T-helper 2 cell treated with Interferon-gamma antibody and Interleukin-4, amounts not matched to agents 5 μg/mL and 100 μg/mL, for 36 hours (primary cell): ENCODE measurements at regions not wholly inside any gene's neighbourhood (a gene's known extent, or its start where the extent isn't known, plus 50 kb on each side); places are given as distances from the start of the nearest gene placed in this dataset.

Experiments used
- DNase-seq: peaks from one replicate; pipeline ENCODE4 v3.0.0; 2021; ENCODE audit warnings: low spot score
- H3K27ac Mint-ChIP-seq: one replicate; pipeline ENCODE4 v1.8.0; 2021; ENCODE audit warnings: mild to moderate bottlenecking, mixed read lengths
- H3K27me3 Mint-ChIP-seq: one replicate; pipeline ENCODE4 v1.8.0; 2021; ENCODE audit warnings: low read depth, mixed read lengths
- H3K36me3 Mint-ChIP-seq: one replicate; pipeline ENCODE4 v1.8.0; 2021; ENCODE audit warnings: low read depth, mixed read lengths
- H3K4me1 Mint-ChIP-seq: one replicate; pipeline ENCODE4 v1.8.0; 2021; ENCODE audit warnings: low read depth, mixed read lengths
- H3K4me3 Mint-ChIP-seq: one replicate; pipeline ENCODE4 v1.8.0; 2022; ENCODE audit warnings: mild to moderate bottlenecking, moderate library complexity, mixed read lengths
- H3K9me3 Mint-ChIP-seq: one replicate; pipeline ENCODE4 v1.8.0; 2021; ENCODE audit warnings: mixed read lengths

- no peak overlapping the region for H3K27ac Mint-ChIP-seq
- no peaks in the 10 kb centered on the region for H3K36me3 Mint-ChIP-seq
- no peaks in the 10 kb centered on the region for H3K27me3 Mint-ChIP-seq
- no peak overlapping the region for H3K4me3 Mint-ChIP-seq
- no peak for DNase-seq
- no peaks in the 10 kb centered on the region for H3K4me1 Mint-ChIP-seq
- H3K9me3 Mint-ChIP-seq = peaks cover 55% of the 10 kb centered on the region
These were observed 311.3 kb downstream of the FOXG1 start for GRCh38 chr14:29077916-29078315.

DNA sequence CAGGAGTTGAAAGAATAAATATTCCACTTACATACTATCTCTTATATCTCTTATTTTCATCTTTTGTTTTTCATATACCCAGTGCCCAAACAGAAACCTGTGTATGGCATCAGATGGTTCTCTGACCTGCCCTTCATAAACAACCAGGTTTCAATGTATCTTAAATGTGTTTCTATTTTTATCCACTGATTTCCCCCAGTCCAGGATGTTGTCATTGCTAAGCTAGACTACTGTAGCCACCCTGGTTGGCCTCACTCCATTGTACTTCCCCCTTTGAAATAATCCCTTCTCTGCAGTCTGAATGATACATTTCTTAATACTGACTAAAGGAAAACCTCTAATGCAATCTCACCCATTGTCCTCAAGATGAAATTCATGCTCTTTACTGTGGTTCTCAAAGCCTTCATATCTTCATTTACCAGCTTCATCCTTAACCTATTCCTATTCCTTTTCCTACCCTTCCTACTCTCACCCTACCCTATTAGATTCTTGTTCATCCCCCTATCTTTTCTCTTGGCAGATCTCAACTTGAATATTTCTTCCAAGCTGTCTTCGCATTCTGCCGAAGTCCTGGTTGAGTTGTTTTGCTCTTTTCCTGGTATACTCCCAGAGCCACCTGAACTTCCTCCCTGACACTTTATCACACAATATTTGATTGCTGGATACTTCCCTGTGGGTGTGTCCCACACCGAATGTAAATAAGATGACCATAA is 312.4 kb downstream of the FOXG1 start:
- H3K27ac Mint-ChIP-seq = no peak overlapping the region
- H3K36me3 Mint-ChIP-seq = no peaks in the 10 kb centered on the region
- H3K4me3 Mint-ChIP-seq = no peak overlapping the region
- no peak for DNase-seq
- H3K27me3 Mint-ChIP-seq = no peaks in the 10 kb centered on the region
- no peaks in the 10 kb centered on the region for H3K4me1 Mint-ChIP-seq
- H3K9me3 Mint-ChIP-seq = peaks cover 46% of the 10 kb centered on the region

- Mint-ChIP-seq H3K27me3 (no peaks in the 10 kb centered on the region), H3K27ac (no peak overlapping the region), H3K9me3 (peaks cover 36% of the 10 kb centered on the region), H3K4me1 (no peaks in the 10 kb centered on the region), H3K4me3 (no peak overlapping the region), H3K36me3 (no peaks in the 10 kb centered on the region)
- DNase-seq = no peak
These were observed 319.0 kb downstream of the FOXG1 start for GRCh38 chr14:29085546-29085945.

GRCh38 chr14:29089849-29090248 is 323.3 kb downstream of the FOXG1 start:
- Mint-ChIP-seq H3K4me1 (no peaks in the 10 kb centered on the region), H3K9me3 (peaks cover 42% of the 10 kb centered on the region), H3K27ac (no peak overlapping the region), H3K27me3 (no peaks in the 10 kb centered on the region), H3K4me3 (no peak overlapping the region), H3K36me3 (no peaks in the 10 kb centered on the region)
- no peak for DNase-seq

- Mint-ChIP-seq H3K27me3 (no peaks in the 10 kb centered on the region), H3K27ac (no peak overlapping the region), H3K9me3 (peaks cover 49% of the 10 kb centered on the region), H3K4me3 (no peak overlapping the region), H3K36me3 (no peaks in the 10 kb centered on the region), H3K4me1 (no peaks in the 10 kb centered on the region)
- no peak for DNase-seq
These were observed 325.5 kb downstream of the FOXG1 start for GRCh38 chr14:29092121-29092520.

GRCh38 chr14:29097476-29097875 is 330.9 kb downstream of the FOXG1 start:
- Mint-ChIP-seq H3K4me1 (no peaks in the 10 kb centered on the region), H3K36me3 (no peaks in the 10 kb centered on the region), H3K27ac (no peak overlapping the region), H3K4me3 (no peak overlapping the region), H3K9me3 (peaks cover 49% of the 10 kb centered on the region), H3K27me3 (no peaks in the 10 kb centered on the region)
- DNase-seq = no peak

DNA sequence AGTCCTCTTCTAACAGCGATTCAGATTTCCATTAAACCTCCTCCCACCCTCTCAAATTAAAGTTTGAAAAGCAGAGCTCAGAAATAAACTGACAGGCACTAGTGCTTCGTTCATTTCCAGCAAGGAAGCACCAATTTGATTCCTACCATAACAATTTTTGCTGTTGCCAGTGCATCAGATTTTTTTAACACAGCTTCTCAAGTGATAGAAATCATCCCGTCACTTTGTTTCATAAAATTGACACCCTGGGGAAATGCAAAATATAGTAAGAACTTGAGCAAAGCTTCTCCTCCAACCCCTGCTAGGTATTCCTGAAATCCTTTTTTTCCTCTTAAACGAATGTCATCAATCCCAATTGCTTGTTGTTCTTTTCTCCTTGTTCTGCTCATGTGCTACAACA is 332.1 kb downstream of the FOXG1 start:
- no peaks in the 10 kb centered on the region for H3K4me1 Mint-ChIP-seq
- DNase-seq = no peak
- no peaks in the 10 kb centered on the region for H3K27me3 Mint-ChIP-seq
- no peak overlapping the region for H3K27ac Mint-ChIP-seq
- no peak overlapping the region for H3K4me3 Mint-ChIP-seq
- H3K36me3 Mint-ChIP-seq = no peaks in the 10 kb centered on the region
- H3K9me3 Mint-ChIP-seq = peaks cover 52% of the 10 kb centered on the region

DNA sequence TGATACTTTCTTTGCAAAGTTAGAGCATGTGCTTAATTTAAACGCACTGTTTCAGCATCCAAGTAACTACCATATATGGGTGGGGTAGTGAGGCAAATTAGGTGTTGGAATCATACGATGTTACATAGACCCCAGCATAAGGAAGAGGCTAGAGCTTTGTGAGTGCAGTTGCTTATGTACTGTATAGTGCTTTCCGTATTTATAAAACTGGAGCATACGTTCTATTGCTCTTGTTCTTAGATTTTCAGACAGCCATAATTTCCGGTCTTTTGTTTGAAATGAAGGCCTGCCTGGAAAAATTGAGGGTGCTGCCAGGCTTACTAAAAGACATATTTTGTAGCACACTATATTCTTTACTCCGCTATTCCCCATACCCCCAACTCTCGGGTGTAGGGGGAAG is 335.7 kb downstream of the FOXG1 start:
- Mint-ChIP-seq H3K27me3 (no peaks in the 10 kb centered on the region), H3K4me3 (no peak overlapping the region), H3K4me1 (no peaks in the 10 kb centered on the region), H3K27ac (no peak overlapping the region), H3K36me3 (no peaks in the 10 kb centered on the region), H3K9me3 (peaks cover 56% of the 10 kb centered on the region)
- DNase-seq = no peak

GRCh38 chr14:29102996-29103395 is 336.4 kb downstream of the FOXG1 start:
- Mint-ChIP-seq H3K27ac (no peak overlapping the region), H3K36me3 (no peaks in the 10 kb centered on the region), H3K9me3 (peaks cover 54% of the 10 kb centered on the region), H3K27me3 (no peaks in the 10 kb centered on the region), H3K4me1 (no peaks in the 10 kb centered on the region), H3K4me3 (no peak overlapping the region)
- DNase-seq = no peak

DNA sequence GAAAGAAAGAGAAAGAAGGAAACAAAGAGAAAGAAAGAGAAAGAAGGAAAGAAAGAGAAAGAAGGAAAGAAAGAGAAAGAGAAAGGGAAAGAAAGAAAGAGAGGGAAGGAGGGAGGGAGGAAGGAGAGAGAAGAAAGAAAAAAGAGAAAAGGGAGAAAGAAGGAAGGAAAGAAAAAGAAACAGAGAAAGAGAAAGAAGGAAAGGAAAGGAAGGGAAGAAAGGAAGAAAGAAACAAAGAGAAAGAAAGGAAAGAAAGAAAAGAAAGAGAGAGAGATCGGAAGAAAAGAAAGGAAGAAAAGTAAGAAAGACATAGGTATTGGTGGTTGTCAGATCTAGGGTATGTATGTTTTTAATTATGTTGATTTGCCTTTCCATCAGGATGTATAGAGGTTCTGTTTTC is 342.3 kb downstream of the FOXG1 start:
- Mint-ChIP-seq H3K36me3 (no peaks in the 10 kb centered on the region), H3K9me3 (peaks cover 50% of the 10 kb centered on the region), H3K27me3 (no peaks in the 10 kb centered on the region), H3K4me1 (no peaks in the 10 kb centered on the region), H3K4me3 (no peak overlapping the region), H3K27ac (no peak overlapping the region)
- DNase-seq = no peak

- H3K9me3 Mint-ChIP-seq = peaks cover 45% of the 10 kb centered on the region
- H3K36me3 Mint-ChIP-seq = no peaks in the 10 kb centered on the region
- no peak overlapping the region for H3K27ac Mint-ChIP-seq
- DNase-seq = no peak
- H3K4me3 Mint-ChIP-seq = no peak overlapping the region
- no peaks in the 10 kb centered on the region for H3K27me3 Mint-ChIP-seq
- H3K4me1 Mint-ChIP-seq = no peaks in the 10 kb centered on the region
These were observed 343.0 kb downstream of the FOXG1 start for GRCh38 chr14:29109589-29109988.

GRCh38 chr14:29111554-29111953 is 345.0 kb downstream of the FOXG1 start:
- no peak overlapping the region for H3K4me3 Mint-ChIP-seq
- H3K9me3 Mint-ChIP-seq = peaks cover 36% of the 10 kb centered on the region
- no peak for DNase-seq
- H3K4me1 Mint-ChIP-seq = no peaks in the 10 kb centered on the region
- H3K36me3 Mint-ChIP-seq = no peaks in the 10 kb centered on the region
- no peaks in the 10 kb centered on the region for H3K27me3 Mint-ChIP-seq
- H3K27ac Mint-ChIP-seq = no peak overlapping the region

DNA sequence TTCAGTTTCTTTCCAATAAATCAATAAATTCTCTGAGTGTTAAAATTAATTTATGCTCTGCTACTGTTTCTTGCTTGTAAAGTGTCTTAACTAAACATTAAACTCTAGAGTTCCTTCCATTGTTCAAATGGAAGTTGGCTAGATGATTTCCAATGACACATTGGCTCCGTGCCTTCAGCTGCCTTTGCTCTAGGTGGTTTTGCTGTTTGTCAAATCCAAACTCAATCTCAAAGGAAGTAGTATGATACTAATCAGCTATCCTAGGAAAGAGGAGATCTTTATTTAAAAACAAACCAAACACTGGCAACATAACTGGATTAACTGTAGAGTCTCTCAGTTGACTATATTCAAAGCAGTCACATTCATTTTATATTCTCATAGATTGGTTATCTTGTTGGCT is 356.4 kb downstream of the FOXG1 start:
- Mint-ChIP-seq H3K4me3 (no peak overlapping the region), H3K9me3 (peaks cover 47% of the 10 kb centered on the region), H3K36me3 (no peaks in the 10 kb centered on the region), H3K27ac (no peak overlapping the region), H3K27me3 (no peaks in the 10 kb centered on the region), H3K4me1 (no peaks in the 10 kb centered on the region)
- no peak for DNase-seq

- H3K36me3 Mint-ChIP-seq = no peaks in the 10 kb centered on the region
- peaks cover 63% of the 10 kb centered on the region for H3K9me3 Mint-ChIP-seq
- H3K27me3 Mint-ChIP-seq = no peaks in the 10 kb centered on the region
- DNase-seq = no peak
- H3K4me3 Mint-ChIP-seq = no peak overlapping the region
- H3K4me1 Mint-ChIP-seq = no peaks in the 10 kb centered on the region
- no peak overlapping the region for H3K27ac Mint-ChIP-seq
These were observed 359.8 kb downstream of the FOXG1 start for GRCh38 chr14:29126361-29126760.

DNA sequence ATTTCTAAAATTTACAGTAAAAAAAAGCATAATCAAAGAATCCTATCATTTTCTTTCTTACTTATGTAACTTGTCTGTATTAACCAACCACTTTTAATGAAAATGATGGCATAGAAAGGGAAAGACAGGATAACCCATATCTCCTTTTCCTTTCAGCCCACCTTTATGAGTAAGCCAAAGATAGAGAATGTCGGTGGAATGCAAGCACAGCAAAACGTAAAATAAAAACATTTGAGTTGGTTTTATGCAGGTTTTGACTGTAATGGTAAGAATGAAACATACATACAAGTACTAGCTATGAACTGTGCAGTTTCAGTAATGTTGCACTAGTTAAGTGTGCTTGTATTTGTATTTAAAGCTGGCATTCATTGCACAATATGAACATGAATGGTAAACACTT is 360.3 kb downstream of the FOXG1 start:
- peaks cover 64% of the 10 kb centered on the region for H3K9me3 Mint-ChIP-seq

More for the DNA sequence above, 360.3 kb downstream of the FOXG1 start:
- Mint-ChIP-seq H3K27ac (no peak overlapping the region), H3K4me3 (no peak overlapping the region), H3K27me3 (no peaks in the 10 kb centered on the region), H3K36me3 (no peaks in the 10 kb centered on the region), H3K4me1 (no peaks in the 10 kb centered on the region)
- no peak for DNase-seq
